Globus pallidus (tissue), 1 donor: ENCODE measurements at regions not wholly inside any gene's neighbourhood (a gene's known extent, or its start where the extent isn't known, plus 50 kb on each side); places are given as distances from the start of the nearest gene placed in this dataset.
A peak's percentile ranks its signal among the peaks of the same experiment; 100 is the strongest.
"Not testable (repeated sequence)": the region's sequence is repeated elsewhere in the genome, so short reads cannot be mapped to it uniquely, and the experiment has no call there.

ENCODE experiments used
- DNase-seq: peaks from one replicate; pipeline ENCODE4 v3.0.0-alpha.2; 2015; ENCODE audit warnings: low spot score

- DNase-seq, result no peak
These were observed 59.7 kb downstream of the NAA11 start for GRCh38 chr4:79266136-79266535.

GRCh38 chr4:79259242-79259641 is 66.6 kb downstream of the NAA11 start:
- DNase-seq, result no peak

GRCh38 chr4:79258614-79259176 is 67.2 kb downstream of the NAA11 start:
- DNase-seq, result no peak

DNA sequence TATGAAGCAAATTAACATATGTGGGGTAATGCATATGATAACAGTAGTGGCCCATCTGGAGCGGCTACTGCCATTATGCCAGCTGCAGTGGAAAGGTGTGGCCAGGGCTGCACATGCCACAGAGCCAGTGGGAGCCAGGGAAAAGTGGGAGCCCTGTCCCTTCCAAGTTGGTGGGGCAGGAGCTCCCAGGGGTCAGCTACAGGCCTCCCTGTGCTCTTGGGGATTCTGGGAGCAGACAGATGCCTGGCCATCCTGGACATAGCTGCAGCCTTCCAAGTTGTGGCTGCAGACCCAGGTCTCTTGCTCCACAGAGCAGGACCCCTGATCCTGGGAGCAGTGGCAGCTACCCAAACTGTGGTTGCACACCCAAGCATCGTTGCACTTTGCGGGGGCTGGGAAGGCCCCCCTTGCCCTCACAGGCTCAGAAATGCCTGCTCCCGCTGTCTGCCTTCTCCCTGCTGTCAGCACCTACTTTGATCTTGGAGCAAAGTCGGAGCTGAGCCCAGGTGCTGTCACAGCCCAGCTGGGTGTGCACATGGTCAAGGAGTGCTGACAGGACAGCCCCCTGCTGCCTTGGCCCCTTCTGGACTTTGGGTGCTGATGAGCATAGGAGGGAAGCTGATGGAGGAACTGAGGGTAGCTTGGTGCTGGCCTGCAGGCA is 67.8 kb downstream of the NAA11 start:
- no peak for DNase-seq

DNA sequence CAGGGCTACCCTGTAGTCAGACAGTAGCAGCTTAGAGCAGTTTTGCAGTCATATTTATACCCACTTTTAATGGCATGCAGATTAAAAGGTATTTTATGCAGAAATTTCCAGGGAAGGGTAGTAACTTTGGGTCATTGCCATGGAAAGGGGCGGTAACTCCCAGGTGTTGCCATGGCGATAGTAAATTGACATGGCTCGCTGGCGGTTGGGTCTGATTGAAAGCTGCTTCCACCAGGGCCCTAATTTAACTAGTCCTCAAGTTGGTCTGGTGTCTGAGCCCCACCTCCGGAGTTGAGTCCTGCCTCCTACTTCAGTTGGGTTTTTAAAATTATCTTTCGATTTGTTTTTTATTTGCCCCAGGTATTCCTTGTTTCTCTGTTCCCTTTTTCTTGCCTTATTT is 70.1 kb downstream of the NAA11 start:
- DNase-seq, result no peak

GRCh38 chr4:79253924-79254323 is 71.9 kb downstream of the NAA11 start:
- no peak for DNase-seq

DNA sequence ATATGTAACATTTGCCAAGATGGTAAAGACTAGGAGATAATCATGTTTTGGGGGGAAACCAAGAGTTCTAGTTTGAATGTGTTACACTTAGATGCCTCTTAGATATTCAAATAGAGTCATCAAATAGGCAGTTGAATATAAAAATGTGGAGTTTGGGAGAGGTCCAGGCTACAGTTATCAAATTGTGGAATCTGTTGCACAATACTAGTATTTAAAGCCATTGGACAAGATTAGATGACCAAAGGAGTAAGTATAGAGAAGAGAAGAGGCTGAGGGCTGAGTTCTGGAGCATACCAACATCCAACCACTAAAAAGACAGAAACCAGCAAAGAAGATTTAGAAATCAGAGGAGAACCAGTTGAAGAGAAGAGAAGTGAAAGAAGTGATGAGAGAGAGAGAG is 72.7 kb downstream of the NAA11 start:
- DNase-seq, result no peak

- no peak for DNase-seq
These were observed 75.0 kb downstream of the NAA11 start for GRCh38 chr4:79250887-79251286.

- DNase-seq, result no peak
These were observed 75.9 kb downstream of the NAA11 start for GRCh38 chr4:79249881-79250503.

DNA sequence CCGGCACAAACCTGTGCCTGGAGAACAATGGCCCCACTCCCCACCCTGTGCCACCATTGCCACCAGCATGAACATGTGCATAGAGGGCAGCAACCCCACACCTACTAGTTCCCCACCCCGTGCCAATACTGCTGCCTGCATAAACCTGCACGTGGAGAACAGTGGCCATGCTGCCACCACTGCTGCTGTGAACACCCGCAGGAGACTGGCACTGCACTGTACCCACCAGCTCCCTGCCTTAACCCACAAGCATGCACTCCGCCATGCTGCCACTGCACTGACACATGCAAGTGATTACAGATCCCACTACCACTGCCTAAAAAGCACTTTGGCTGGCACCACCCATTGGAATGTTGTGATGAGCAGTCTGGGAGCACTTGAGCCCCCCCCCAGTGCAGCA is 77.3 kb downstream of the NAA11 start:
- no peak for DNase-seq

GRCh38 chr4:79247695-79248394 is 78.0 kb downstream of the NAA11 start:
- no peak for DNase-seq

GRCh38 chr4:79245200-79245940 is 80.5 kb downstream of the NAA11 start:
- DNase-seq, result not testable (repeated sequence)

- no peak for DNase-seq
These were observed 84.0 kb downstream of the NAA11 start for GRCh38 chr4:79241846-79242245.

- peak; percentile 27 for DNase-seq
These were observed 88.0 kb downstream of the NAA11 start for GRCh38 chr4:79237851-79238250.

- DNase-seq, result no peak
These were observed 89.1 kb downstream of the NAA11 start for GRCh38 chr4:79236785-79237184.

GRCh38 chr4:79235095-79235494 is 90.8 kb downstream of the NAA11 start:
- DNase-seq, result no peak

GRCh38 chr4:79233820-79234219 is 92.0 kb downstream of the NAA11 start:
- DNase-seq, result no peak

GRCh38 chr4:79232540-79232939 is 93.3 kb downstream of the NAA11 start:
- no peak for DNase-seq

DNA sequence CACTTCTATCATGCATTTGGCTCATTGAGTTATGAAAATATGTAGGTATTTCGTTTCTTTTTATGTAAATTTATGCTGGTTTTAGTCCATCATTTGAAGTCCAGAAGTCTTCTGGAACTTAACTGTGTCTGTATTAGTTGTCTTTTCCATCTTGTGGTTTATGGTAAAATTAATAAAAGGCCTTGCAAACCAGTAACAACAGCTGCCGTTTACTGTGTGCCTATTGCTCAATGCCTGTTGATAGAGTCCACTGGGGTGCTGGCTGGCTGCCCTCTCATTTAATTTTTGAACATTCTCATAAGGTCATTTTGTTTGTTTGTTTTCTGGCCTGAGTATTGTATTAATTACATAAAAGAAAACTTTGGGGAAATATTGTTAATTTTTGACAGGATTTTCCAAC is 98.0 kb downstream of the NAA11 start:
- no peak for DNase-seq

DNA sequence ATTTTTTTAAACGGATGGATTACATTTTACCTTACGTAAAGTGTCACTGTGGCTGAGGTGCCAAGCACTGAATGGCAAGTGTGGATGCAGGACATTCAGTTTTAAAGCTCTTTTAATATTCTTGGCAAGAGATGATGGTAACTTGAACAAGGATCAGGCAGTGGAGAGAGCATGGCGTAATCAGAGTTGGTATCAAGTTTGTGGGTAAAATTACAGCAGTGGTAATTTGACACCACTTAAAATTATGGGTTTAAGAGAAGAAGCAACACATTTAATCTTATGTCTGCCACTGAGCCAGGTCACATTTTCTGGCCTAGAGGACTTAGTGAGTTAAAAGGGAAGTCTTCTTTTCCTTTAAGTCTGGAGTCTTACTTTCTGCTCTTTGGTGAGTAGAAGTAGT is 100.5 kb downstream of the NAA11 start:
- DNase-seq, result no peak

GRCh38 chr4:79224777-79225104 is 101.1 kb downstream of the NAA11 start:
- no peak for DNase-seq

DNA sequence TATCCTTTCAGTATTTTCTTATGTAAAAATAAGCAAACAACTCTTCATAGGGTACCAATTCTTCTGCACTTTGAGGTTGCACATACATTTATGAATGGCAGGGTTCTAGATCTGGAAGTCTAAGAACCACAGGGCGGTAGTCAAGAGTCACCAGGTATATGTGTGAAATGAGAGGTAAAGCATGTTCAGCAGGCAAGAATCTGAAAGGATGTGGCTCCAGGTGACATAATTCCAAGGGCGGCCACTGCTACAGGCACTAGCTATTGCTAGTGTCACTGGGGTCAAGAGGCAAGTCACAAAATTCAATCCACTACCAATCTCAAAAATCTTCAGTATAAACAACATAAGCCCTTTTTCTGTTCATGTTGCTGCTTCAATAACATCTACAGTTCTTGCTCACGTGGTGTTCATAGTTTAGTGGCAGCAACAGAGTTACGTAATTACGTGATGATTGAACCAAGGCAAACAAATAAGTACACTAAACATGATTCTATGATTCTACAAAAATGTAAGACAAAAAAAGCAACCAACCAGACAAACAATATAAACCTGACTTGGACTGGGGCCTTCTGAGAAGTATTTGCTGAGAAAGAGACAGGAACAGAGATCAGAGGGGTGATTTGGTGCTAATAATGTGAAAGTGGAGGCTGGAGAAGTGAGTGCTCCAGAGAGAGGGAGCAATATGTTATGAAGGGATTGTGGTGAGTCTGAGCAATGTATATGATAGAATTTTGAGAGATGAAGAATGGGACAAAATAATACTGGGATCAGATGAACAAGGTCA is 101.7 kb downstream of the NAA11 start:
- DNase-seq, result no peak
